H1 (cell line): ENCODE measurements at regions not wholly inside any gene's neighbourhood (a gene's known extent, or its start where the extent isn't known, plus 50 kb on each side); places are given as distances from the start of the nearest gene placed in this dataset.

Experiments
- CTCF ChIP-seq, 3 experiments: IDR thresholded peaks; 1 replicate in 2 of 3; 2 replicates in 1 of 3; pipeline versions ENCODE4 v1.5.1 to v1.6.1; 2011; ENCODE audit warnings: low read length in 3 of 3, mild to moderate bottlenecking in 3 of 3, inconsistent platforms in 2 of 3, low read depth in 1 of 3, moderate library complexity in 1 of 3; ENCODE audit not compliant: insufficient read depth in 1 of 3; ENCODE audit errors: control extremely low read depth in 1 of 3
- JUN ChIP-seq: IDR thresholded peaks from 2 replicates; pipeline ENCODE4 v1.6.1; 2011; ENCODE audit warnings: low read depth, mild to moderate bottlenecking, improper control_type of control experiment, low read length
- POLR2AphosphoS5 ChIP-seq: IDR thresholded peaks from 2 replicates; pipeline ENCODE4 v1.6.1; 2011; ENCODE audit warnings: low read depth, low read length

DNA sequence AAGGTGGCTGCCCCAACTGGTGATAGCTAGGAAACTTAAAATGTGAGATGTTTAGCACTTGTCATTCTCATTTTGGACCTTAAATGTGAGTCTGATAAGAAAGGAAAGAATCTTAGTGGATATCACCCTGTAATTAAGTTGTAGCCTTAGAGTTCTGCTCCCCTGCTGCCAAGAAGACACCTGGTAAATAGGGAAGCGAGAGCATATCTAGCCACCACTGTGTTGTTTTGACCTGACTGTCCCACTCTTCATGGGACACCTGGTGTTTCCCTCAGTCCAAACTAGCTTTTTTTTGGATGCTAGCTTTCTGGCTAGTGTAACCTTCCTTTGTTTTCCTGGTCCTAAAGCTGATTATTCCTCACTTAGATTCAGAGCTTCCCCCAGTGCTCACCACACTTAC, 357.6 kb downstream of the RAD51AP2 start:
- TF ChIP-seq CTCF (IDR thresholded peaks at IDR 0.05; ENCODE audit: control extremely low read depth in 1 of 3, insufficient read depth in 1 of 3, low read depth in 1 of 3, low read length in 3 of 3) (no peak), JUN (no peak), POLR2AphosphoS5 (no peak)
